Neural crest cell (in vitro differentiated cells): ENCODE measurements at regions not wholly inside any gene's neighbourhood (a gene's known extent, or its start where the extent isn't known, plus 50 kb on each side); places are given as distances from the start of the nearest gene placed in this dataset.

ENCODE experiments used
- DNase-seq: peaks from one replicate; pipeline ENCODE4 v3.0.0; 2021; ENCODE audit warnings: low read depth, mixed read lengths, low spot score
- H3K27ac Mint-ChIP-seq: one replicate; pipeline ENCODE4 v1.8.0; 2021; ENCODE audit warnings: mild to moderate bottlenecking, mixed read lengths; ENCODE audit not compliant: unreplicated experiment
- H3K27me3 Mint-ChIP-seq: 2 replicates; pipeline ENCODE4 v1.8.0; 2021; ENCODE audit warnings: low read depth, mild to moderate bottlenecking, mixed read lengths
- H3K36me3 Mint-ChIP-seq: 2 replicates; pipeline ENCODE4 v1.8.0; 2021; ENCODE audit warnings: low read depth, mild to moderate bottlenecking, mixed read lengths
- H3K4me1 Mint-ChIP-seq: 2 replicates; pipeline ENCODE4 v1.8.0; 2021; ENCODE audit warnings: mixed read lengths
- H3K4me3 Mint-ChIP-seq: one replicate; pipeline ENCODE4 v1.8.0; 2021; ENCODE audit warnings: mild to moderate bottlenecking, mixed read lengths
- H3K9me3 Mint-ChIP-seq: 2 replicates; pipeline ENCODE4 v1.8.0; 2021; ENCODE audit warnings: mixed read lengths
- TF ChIP-seq, protein P1 (sequence below): fragments of 200-600 bp; sonication (generic); conservative IDR thresholded peaks from 2 replicates; pipeline ENCODE4 v1.5.0; 2021; ENCODE audit warnings: antibody characterized with exemption, mild to moderate bottlenecking

DNA sequence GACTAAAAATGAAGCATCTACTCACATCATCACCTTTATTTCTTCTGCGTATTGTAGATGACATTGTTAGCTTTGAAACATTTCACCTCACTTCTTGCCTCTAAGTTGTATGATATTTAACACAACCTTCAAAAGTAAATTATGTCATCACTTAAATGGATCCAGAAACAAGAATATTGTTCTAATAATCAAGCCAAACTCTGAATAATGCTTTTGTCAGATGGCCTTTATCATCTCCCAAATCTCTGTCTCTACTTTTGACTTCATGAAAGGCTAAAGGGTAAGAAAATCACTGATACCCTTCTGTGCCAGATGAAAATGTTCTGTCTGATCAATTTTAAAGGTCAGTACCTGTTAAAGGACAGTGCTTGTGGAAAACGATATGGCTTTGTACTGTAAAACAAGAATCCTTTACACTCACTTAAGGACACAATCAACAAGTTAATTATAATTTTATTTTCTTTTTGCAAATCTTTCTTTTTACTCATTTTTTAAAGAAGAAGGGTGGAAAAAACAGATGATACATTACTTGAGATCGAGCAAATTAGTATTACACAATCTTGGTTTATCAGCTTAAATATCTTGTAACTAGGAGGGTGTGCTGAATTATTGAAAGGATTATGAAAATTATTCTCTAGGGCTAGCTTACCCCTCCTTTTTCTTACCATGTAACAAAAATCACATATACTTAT is 309.4 kb upstream of the IGFBP3 start:
- H3K27ac Mint-ChIP-seq = no peak overlapping the region
- TF ChIP-seq, protein P1, sequence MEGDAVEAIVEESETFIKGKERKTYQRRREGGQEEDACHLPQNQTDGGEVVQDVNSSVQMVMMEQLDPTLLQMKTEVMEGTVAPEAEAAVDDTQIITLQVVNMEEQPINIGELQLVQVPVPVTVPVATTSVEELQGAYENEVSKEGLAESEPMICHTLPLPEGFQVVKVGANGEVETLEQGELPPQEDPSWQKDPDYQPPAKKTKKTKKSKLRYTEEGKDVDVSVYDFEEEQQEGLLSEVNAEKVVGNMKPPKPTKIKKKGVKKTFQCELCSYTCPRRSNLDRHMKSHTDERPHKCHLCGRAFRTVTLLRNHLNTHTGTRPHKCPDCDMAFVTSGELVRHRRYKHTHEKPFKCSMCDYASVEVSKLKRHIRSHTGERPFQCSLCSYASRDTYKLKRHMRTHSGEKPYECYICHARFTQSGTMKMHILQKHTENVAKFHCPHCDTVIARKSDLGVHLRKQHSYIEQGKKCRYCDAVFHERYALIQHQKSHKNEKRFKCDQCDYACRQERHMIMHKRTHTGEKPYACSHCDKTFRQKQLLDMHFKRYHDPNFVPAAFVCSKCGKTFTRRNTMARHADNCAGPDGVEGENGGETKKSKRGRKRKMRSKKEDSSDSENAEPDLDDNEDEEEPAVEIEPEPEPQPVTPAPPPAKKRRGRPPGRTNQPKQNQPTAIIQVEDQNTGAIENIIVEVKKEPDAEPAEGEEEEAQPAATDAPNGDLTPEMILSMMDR = no peak
- H3K4me1 Mint-ChIP-seq = peaks cover under 1% of the 10 kb centered on the region
- no peaks in the 10 kb centered on the region for H3K36me3 Mint-ChIP-seq
- DNase-seq = no peak
- H3K27me3 Mint-ChIP-seq = no peaks in the 10 kb centered on the region
- H3K4me3 Mint-ChIP-seq = no peak overlapping the region
- H3K9me3 Mint-ChIP-seq = no peaks in the 10 kb centered on the region

DNA sequence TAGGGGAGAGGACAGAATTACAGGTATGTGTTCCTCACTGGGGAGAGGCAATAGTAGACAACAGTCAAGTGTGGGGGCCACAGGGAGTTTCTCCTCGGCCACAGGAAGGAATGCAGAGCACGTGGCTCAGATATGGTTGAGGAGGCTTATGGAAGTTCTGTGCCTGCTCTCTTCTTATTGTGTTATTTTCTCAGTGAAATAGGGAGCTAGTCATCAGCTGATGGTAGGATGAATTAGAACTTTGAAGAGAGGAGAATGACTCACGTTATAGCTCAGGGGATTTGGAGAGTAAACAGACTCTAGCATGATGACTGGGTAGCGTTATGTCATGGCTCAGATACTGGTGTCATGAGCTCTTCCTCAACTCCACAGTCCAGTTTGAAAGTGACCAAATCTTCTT is 308.3 kb upstream of the IGFBP3 start:
- Mint-ChIP-seq H3K27me3 (no peaks in the 10 kb centered on the region), H3K4me3 (no peak overlapping the region), H3K4me1 (peaks cover 7% of the 10 kb centered on the region), H3K9me3 (no peaks in the 10 kb centered on the region), H3K27ac (no peak overlapping the region), H3K36me3 (no peaks in the 10 kb centered on the region)
- no peak for DNase-seq
- TF ChIP-seq, protein P1 = no peak

GRCh38 chr7:46226860-46227259 is 305.8 kb upstream of the IGFBP3 start:
- no peak overlapping the region for H3K4me3 Mint-ChIP-seq
- no peak overlapping the region for H3K27ac Mint-ChIP-seq

GRCh38 chr7:46224363-46224762 is 303.3 kb upstream of the IGFBP3 start:
- Mint-ChIP-seq H3K4me3 (no peak overlapping the region), H3K4me1 (peaks cover 15% of the 10 kb centered on the region), H3K36me3 (no peaks in the 10 kb centered on the region), H3K27ac (no peak overlapping the region), H3K27me3 (no peaks in the 10 kb centered on the region), H3K9me3 (peaks cover 3% of the 10 kb centered on the region)
- DNase-seq = no peak
- TF ChIP-seq, protein P1 = no peak

More at GRCh38 chr7:46226860-46227259, 305.8 kb upstream of the IGFBP3 start:
- H3K27me3 Mint-ChIP-seq = no peaks in the 10 kb centered on the region
- H3K4me1 Mint-ChIP-seq = peaks cover 7% of the 10 kb centered on the region
- peaks cover 3% of the 10 kb centered on the region for H3K9me3 Mint-ChIP-seq
- no peak for DNase-seq
- TF ChIP-seq, protein P1 = no peak
- no peaks in the 10 kb centered on the region for H3K36me3 Mint-ChIP-seq

- Mint-ChIP-seq H3K27me3 (no peaks in the 10 kb centered on the region), H3K36me3 (no peaks in the 10 kb centered on the region), H3K9me3 (peaks cover 3% of the 10 kb centered on the region), H3K27ac (peak overlapping the region; percentile 29), H3K4me3 (no peak overlapping the region), H3K4me1 (peaks cover 49% of the 10 kb centered on the region)
- DNase-seq = no peak
- TF ChIP-seq, protein P1 = no peak
Observed at GRCh38 chr7:46220066-46220630, 299.1 kb upstream of the IGFBP3 start.
